GM12878 (cell line): ENCODE measurements at regions not wholly inside any gene's neighbourhood (a gene's known extent, or its start where the extent isn't known, plus 50 kb on each side); places are given as distances from the start of the nearest gene placed in this dataset.
A peak's percentile ranks its signal among the peaks of the same experiment; 100 is the strongest.

Experiments used
- ATAC-seq: fragments of 200-7000 bp; cut with Tn5 transposase; 3 replicates; pipeline ENCODE4 v1.9.1; 2020; ENCODE audit warnings: mild to moderate bottlenecking, moderate library complexity
- BruUV-seq: library from RNA; stranded (reverse); fragments of 400-500 nt; replicated peaks from 2 replicates; lab custom pipeline; 2021; lab: Mats Ljungman, UMichigan
- CTCF ChIA-PET: fragments of 300-600 bp; sonication (Branson Sonifier 250); formaldehyde crosslinking; extraction: SDS; loops from one replicate; lab custom pipeline; 2021; ENCODE audit warnings: inconsistent platforms; lab: Yijun Ruan, JAX
- POLR2A ChIA-PET: fragments of 350-600 bp; formaldehyde crosslinking; extraction: SDS; loops from one replicate; lab custom pipeline; 2021; ENCODE audit warnings: inconsistent platforms; lab: Charles Lee
- RAD21 ChIA-PET: fragments of 300-600 bp; sonication (Branson Sonifier 250); formaldehyde crosslinking; loops from one replicate; lab custom pipeline; 2023; ENCODE audit warnings: antibody characterized with exemption; ENCODE audit not compliant: unreplicated experiment; lab: Charles Lee
- SMC1A ChIA-PET: fragments of 300-600 bp; sonication (Branson Sonifier 250); formaldehyde crosslinking; loops from one replicate; lab custom pipeline; 2023; ENCODE audit not compliant: unreplicated experiment, uncharacterized antibody; lab: Charles Lee
- DNase-seq: peaks from one replicate; pipeline ENCODE4 v3.0.0-alpha.2; 2011; ENCODE audit warnings: low read depth, low spot score
- FAIRE-seq: peaks from 3 replicates; lab custom pipeline; 2011; peaks lifted over from hg19 to GRCh38; lab: Jason Lieb, UNC
- H2AFZ ChIP-seq: 2 replicates; pipeline ENCODE4 v1.6.0; 2011; ENCODE audit warnings: low read depth, low read length, control low read depth; ENCODE audit not compliant: control insufficient read depth
- H3K27ac ChIP-seq: 2 replicates; pipeline ENCODE4 v1.5.1; 2011; ENCODE audit warnings: control low read depth; ENCODE audit not compliant: control insufficient read depth, insufficient read depth
- H3K27me3 ChIP-seq, 2 experiments: replicated peaks in 1 of 2; 2 replicates each; pipeline versions ENCODE4 v1.6.0 to v1.6.1; 2011; ENCODE audit warnings: low read length in 1 of 2; ENCODE audit not compliant: control insufficient read depth in 2 of 2, insufficient read depth in 2 of 2
- H3K36me3 ChIP-seq, 2 experiments: 2 replicates each; pipeline ENCODE4 v1.5.1; 2011; ENCODE audit warnings: low read length in 1 of 2; ENCODE audit not compliant: control insufficient read depth in 2 of 2, insufficient read depth in 2 of 2
- H3K4me1 ChIP-seq: 2 replicates; pipeline ENCODE4 v1.6.1; 2011; ENCODE audit warnings: mild to moderate bottlenecking, low read length, moderate library complexity, mixed read lengths; ENCODE audit not compliant: control insufficient read depth, insufficient read depth
- H3K4me2 ChIP-seq: 2 replicates; pipeline ENCODE4 v1.6.0; 2011; ENCODE audit warnings: control low read depth; ENCODE audit not compliant: control insufficient read depth, insufficient read depth
- H3K4me3 ChIP-seq: fragments of 200-600 bp; sonication (generic); 2 replicates; pipeline ENCODE4 v1.5.1; 2016
- H3K79me2 ChIP-seq: 2 replicates; pipeline ENCODE4 v1.6.0; 2011; ENCODE audit warnings: low read length; ENCODE audit not compliant: control insufficient read depth, insufficient read depth
- H3K9ac ChIP-seq: 2 replicates; pipeline ENCODE4 v1.8.0; 2011; ENCODE audit warnings: low read length, control low read depth, mixed read lengths; ENCODE audit not compliant: control insufficient read depth, insufficient read depth
- H3K9me3 ChIP-seq: replicated peaks from 3 replicates; pipeline ENCODE4 v1.5.1; 2011; ENCODE audit warnings: mild to moderate bottlenecking, low read length; ENCODE audit not compliant: control insufficient read depth, insufficient read depth
- H4K20me1 ChIP-seq: 2 replicates; pipeline ENCODE4 v1.6.0; 2011; ENCODE audit not compliant: control insufficient read depth, insufficient read depth
- BACH1 ChIP-seq: fragments of 450-650 bp; IDR thresholded peaks from 2 replicates; pipeline ENCODE4 v1.6.1; 2017; ENCODE audit warnings: mild to moderate bottlenecking, borderline replicate concordance
- ESRRA ChIP-seq: IDR thresholded peaks from 2 replicates; pipeline ENCODE4 v1.6.1; 2012; ENCODE audit warnings: mild to moderate bottlenecking, low read length, improper control_type of control experiment
- IKZF1 ChIP-seq: fragments of 450-650 bp; conservative IDR thresholded peaks from 2 replicates; pipeline ENCODE4 v1.6.1; 2017; ENCODE audit warnings: antibody characterized with exemption, mild to moderate bottlenecking
- KLF5 ChIP-seq: fragments of 450-650 bp; IDR thresholded peaks from 2 replicates; pipeline ENCODE4 v1.6.1; 2014; ENCODE audit warnings: mild to moderate bottlenecking; ENCODE audit not compliant: partially characterized antibody
- MTA2 ChIP-seq: fragments of 450-650 bp; IDR thresholded peaks from 2 replicates; pipeline ENCODE4 v1.6.1; 2016; ENCODE audit warnings: low read depth, mild to moderate bottlenecking, moderate library complexity
- POLR2A ChIP-seq: IDR thresholded peaks from 2 replicates; pipeline ENCODE4 v1.6.1; 2011; ENCODE audit warnings: low read depth, mild to moderate bottlenecking, low read length
- RBBP5 ChIP-seq: fragments of 200-600 bp; sonication (generic); conservative IDR thresholded peaks from 2 replicates; pipeline ENCODE4 v1.6.1; 2016
- SMARCA5 ChIP-seq: fragments of 450-650 bp; IDR thresholded peaks from 2 replicates; pipeline ENCODE4 v1.6.1; 2017; ENCODE audit warnings: mild to moderate bottlenecking
- TAF1 ChIP-seq: IDR thresholded peaks from 2 replicates; pipeline ENCODE4 v1.6.1; 2011; ENCODE audit warnings: mild to moderate bottlenecking, low read depth, low read length, borderline replicate concordance
- TBL1XR1 ChIP-seq: IDR thresholded peaks from 2 replicates; pipeline ENCODE4 v1.6.1; 2012; ENCODE audit warnings: low read depth, low read length, improper control_type of control experiment
- TCF7 ChIP-seq: IDR thresholded peaks from 2 replicates; pipeline ENCODE4 v1.6.1; 2014; ENCODE audit warnings: antibody characterized with exemption, borderline replicate concordance
- ZZZ3 ChIP-seq: IDR thresholded peaks from 2 replicates; pipeline ENCODE4 v1.6.1; 2011; ENCODE audit warnings: low read depth; ENCODE audit not compliant: control insufficient read depth, insufficient read length
- WGBS: methylation state at CpG from one replicate; pipeline ENCODE4 v1.1.6; 2016; ENCODE audit warnings: low lambda C conversion rate; ENCODE audit not compliant: insufficient replicate concordance, insufficient coverage; ENCODE audit errors: missing lambda C conversion rate; 5-methylcytosine and 5-hydroxymethylcytosine counted together
- in situ Hi-C: fragments of 300-500 bp; cut with MboI; formaldehyde crosslinking; loops from 9 replicates; pipeline ENCODE4 v1.14.3; 2018; ENCODE audit warnings: mixed read lengths
- intact Hi-C: fragments of 100-400 bp; cut with micrococcal nuclease; formaldehyde crosslinking; loops from one replicate; pipeline ENCODE4 v1.14.2; 2022; ENCODE audit not compliant: unreplicated experiment
- TF ChIP-seq, protein P1 (sequence below): IDR thresholded peaks from 2 replicates; pipeline ENCODE4 v1.6.1; 2012; ENCODE audit warnings: low read depth, low read length, improper control_type of control experiment
- TF ChIP-seq, protein P2 (sequence below): fragments of 450-650 bp; IDR thresholded peaks from 2 replicates; pipeline ENCODE4 v1.6.1; 2017; ENCODE audit warnings: mild to moderate bottlenecking

DNA sequence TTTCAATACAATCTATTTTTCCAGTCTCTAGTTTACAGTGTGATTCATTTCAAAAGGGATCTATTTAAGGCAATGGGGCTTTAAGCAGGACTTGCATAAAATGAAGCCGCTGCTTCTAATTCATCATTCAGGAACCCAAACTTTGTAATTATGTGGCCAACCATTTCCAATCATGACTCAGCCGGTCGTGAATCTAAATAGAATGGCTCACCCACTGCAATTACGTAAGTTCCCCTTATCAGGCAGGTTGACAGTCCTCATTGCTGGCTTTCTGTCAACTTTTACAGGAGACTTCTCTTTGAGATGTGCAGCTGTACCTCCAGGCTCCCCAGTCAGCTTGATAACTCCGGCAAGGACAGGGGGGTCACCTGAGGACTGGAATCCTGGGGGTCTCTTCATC is 152.8 kb upstream of the DAP start:
- intact Hi-C loops (no loop called here), in situ Hi-C loops (no loop called here)
- no peaks in the 10 kb centered on the region for H3K36me3 ChIP-seq
- ChIA-PET CTCF (no interaction called here), SMC1A (no interaction called here), RAD21 (no interaction called here), POLR2A (no interaction called here)
- H3K27me3 ChIP-seq: no peaks in the 10 kb centered on the region; a peak in 1 of 4 replicates
- H3K9ac ChIP-seq: no peak overlapping the region
- H4K20me1 ChIP-seq: no peaks in the 10 kb centered on the region
- no peak for TF ChIP-seq MTA2
- TF ChIP-seq KLF5: no peak
- TF ChIP-seq ZZZ3: no peak
- TF ChIP-seq POLR2A: no peak
- no peak overlapping the region for H3K4me3 ChIP-seq
- H3K9me3 ChIP-seq: no peaks in the 10 kb centered on the region
- FAIRE-seq (no peak), ATAC-seq (peak; percentile 53), DNase-seq (no peak)
- no peak overlapping the region for H2AFZ ChIP-seq
- H3K4me1 ChIP-seq: no peaks in the 10 kb centered on the region
- WGBS: 2% methylated on average over 5 of the region's 5 CpGs
- H3K79me2 ChIP-seq: no peaks in the 10 kb centered on the region
- H3K4me2 ChIP-seq: no peak overlapping the region
- no TSS peak for BruUV-seq
- no peak overlapping the region for H3K27ac ChIP-seq

DNA sequence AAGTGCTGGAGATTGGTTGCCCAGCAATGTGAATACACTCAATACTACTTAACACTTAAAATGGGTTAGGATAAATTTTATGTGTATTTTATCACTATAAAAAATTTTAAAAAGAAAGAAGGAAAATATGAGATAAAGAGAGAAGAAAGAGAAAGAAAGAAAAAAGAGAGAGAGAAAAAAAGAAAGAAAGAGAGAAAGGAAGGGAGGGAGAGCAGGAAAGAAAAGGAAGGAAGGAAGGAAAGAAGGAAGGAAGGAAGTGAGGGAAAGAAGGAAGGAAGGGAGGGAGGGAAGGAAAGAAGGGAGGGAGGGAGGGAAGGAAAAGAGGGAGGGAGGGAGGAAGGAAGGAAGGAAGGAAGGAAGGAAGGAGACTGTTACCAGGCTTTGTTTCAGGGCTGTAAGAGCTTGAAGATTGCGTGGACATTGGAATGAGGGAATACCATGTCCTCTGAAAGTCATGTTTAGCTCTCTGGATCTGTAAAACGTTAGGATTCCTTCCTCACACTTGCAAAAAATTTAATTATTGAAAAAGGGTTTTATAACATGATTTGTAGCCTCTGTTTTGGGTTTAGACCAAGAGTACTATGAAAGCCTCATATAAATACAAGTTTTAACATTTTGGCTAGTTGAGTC is 152.3 kb upstream of the DAP start:
- no TSS peak for BruUV-seq
- H3K4me1 ChIP-seq: no peaks in the 10 kb centered on the region

More for the DNA sequence above, 152.3 kb upstream of the DAP start:
- ATAC-seq (no peak), FAIRE-seq (no peak)
- SMC1A ChIA-PET: no interaction called here
- intact Hi-C loops: no loop called here
- Histone ChIP-seq H3K4me2 (no peak overlapping the region), H3K9ac (no peak overlapping the region), H3K27me3 (no peaks in the 10 kb centered on the region; a peak in 1 of 4 replicates), H4K20me1 (no peaks in the 10 kb centered on the region), H2AFZ (no peak overlapping the region), H3K27ac (no peak overlapping the region)
- POLR2A ChIA-PET: no interaction called here
- no peak for TF ChIP-seq TBL1XR1
- TF ChIP-seq, protein P1, sequence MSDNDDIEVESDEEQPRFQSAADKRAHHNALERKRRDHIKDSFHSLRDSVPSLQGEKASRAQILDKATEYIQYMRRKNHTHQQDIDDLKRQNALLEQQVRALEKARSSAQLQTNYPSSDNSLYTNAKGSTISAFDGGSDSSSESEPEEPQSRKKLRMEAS: no peak
- TF ChIP-seq ESRRA: no peak
- TF ChIP-seq RBBP5: no peak
- TF ChIP-seq SMARCA5: no peak
- TF ChIP-seq TAF1: no peak
- no peak for TF ChIP-seq IKZF1
- TF ChIP-seq TCF7: no peak
- TF ChIP-seq, protein P2, sequence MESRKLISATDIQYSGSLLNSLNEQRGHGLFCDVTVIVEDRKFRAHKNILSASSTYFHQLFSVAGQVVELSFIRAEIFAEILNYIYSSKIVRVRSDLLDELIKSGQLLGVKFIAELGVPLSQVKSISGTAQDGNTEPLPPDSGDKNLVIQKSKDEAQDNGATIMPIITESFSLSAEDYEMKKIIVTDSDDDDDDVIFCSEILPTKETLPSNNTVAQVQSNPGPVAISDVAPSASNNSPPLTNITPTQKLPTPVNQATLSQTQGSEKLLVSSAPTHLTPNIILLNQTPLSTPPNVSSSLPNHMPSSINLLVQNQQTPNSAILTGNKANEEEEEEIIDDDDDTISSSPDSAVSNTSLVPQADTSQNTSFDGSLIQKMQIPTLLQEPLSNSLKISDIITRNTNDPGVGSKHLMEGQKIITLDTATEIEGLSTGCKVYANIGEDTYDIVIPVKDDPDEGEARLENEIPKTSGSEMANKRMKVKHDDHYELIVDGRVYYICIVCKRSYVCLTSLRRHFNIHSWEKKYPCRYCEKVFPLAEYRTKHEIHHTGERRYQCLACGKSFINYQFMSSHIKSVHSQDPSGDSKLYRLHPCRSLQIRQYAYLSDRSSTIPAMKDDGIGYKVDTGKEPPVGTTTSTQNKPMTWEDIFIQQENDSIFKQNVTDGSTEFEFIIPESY: no peak
- no peak for TF ChIP-seq BACH1
- TF ChIP-seq, all 136 proteins: peak for 0
- H3K4me3 ChIP-seq: no peak overlapping the region
- ChIA-PET CTCF (no interaction called here), RAD21 (no interaction called here)
- DNase-seq: no peak
- H3K9me3 ChIP-seq: no peaks in the 10 kb centered on the region
- 21% methylated on average over 2 of the region's 2 CpGs for WGBS
- H3K36me3 ChIP-seq: no peaks in the 10 kb centered on the region
- H3K79me2 ChIP-seq: no peaks in the 10 kb centered on the region
- in situ Hi-C loops: no loop called here
